Astrocyte of the hippocampus (primary cell): ENCODE measurements at regions not wholly inside any gene's neighbourhood (a gene's known extent, or its start where the extent isn't known, plus 50 kb on each side); places are given as distances from the start of the nearest gene placed in this dataset.
A peak's percentile ranks its signal among the peaks of the same experiment; 100 is the strongest.

Experiments
- DNase-seq: peaks from one replicate; pipeline ENCODE4 v3.0.0; 2011; ENCODE audit warnings: low read depth, low spot score

DNA sequence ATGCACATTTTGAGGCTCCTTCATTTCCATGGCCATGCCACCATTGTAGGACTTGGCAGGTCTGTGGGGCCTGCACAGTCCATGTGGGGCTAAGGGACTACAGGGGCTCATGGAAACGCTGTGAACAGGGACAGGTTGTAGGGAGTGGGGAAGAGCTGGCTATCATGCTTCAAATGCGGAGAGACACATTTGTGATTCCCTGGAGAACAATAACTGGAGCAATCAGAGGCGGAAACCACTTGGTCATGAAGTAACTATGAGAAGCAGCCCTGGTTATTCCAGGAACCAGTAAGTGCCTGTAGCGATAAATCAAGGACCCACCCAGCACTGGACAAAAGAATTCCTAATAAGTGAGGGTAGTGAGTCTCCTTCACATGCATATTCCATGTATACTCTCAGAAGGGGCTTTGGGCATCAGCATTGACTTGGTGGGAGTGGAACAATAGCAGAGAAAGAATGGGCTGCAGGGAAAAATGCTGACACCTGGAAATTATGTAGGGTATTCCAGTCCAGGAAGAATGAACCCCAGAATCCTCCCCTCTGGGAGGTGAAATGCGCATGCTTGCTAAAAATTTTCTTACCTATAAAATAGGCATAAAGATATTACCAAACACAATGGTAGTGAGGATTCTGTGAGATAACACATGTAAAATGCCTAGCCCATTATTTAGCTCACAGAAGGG lies 251.4 kb upstream of the ROPN1 start:
- DNase-seq = no peak

DNA sequence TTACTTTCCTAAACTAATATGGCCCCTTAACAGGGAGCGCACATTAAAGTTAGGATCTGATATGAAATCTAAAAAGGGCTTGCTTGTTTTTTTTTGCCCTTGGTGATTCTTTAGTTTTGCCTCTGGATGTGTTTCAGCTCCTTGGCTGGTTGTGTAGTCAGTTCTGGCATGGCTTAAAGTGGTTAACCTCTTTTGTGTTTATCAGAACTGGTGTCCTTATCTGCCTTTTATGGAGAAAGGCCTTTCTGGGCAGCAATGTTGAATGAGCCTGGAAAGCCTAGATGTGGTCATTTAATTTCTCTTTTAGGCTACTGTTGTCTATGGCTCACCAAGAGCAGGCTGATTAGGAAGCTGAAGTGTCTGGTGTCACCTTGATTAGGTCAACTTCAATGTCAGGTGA lies 254.5 kb upstream of the ROPN1 start:
- peak; percentile 74 for DNase-seq

DNA sequence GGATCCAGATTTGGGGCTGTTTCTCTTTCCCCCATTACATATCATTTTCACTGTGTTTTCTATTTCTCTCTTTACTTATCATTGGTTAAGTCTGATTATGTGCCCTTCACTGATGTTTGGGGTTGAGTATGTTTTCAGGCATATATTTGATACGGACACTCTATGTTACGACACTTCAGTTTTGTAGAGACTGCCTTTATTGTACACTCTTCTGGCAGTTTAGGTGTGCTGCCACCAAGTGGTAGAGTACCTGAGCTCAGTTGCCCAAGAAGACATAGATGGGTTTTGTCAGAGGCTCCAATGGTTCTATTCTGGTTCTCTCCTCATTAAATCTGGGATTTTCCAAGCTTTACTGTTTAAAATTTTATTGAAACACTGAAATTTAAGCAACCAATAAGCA lies 255.0 kb upstream of the ROPN1 start:
- peak; percentile 32 for DNase-seq

DNA sequence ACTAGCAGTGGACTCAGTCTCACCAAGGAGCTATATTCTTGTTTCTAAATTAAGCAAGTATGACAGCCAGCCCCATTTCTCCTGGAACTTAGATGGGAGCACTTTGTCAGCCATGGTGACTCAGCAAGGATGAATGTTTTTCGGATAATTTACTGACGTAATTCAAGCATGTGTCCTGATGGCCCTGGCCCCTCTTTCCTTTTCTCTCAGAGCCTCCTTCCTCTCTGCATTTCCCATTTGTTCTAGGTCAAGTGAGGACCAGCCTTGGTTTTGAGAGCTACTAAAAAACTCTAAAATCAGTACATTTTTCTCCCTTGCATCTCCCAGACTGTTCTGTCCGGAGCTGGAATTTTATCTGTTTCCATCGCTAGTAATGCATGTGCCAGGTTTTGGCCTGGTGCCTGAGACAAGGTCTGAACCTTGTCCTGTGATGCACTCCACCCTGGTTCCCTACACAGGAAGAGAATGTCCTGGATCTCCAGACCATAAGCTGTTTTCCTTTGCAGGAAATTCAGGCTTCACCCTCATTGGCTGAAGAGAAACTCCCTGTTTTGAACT lies 256.6 kb upstream of the ROPN1 start:
- peak; percentile 80 for DNase-seq

DNA sequence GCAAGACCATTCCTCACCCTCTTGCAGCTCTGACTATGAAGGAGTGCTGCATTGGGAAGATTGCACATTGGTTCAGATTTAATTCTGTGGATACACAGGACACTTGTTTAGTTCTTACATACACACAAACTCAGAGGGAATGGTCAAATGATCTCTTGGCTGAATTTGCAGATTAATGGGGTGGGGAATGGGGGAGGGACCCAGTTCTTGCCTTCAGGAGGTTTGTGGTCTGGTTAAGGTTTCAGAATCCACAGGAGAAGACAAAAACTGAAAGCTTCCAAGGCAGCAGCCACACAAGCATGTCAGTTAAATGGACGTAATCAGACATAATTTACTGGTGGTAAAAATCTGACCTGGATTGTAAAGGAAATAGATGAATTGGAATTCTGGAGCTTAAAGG lies 257.1 kb upstream of the ROPN1 start:
- DNase-seq = no peak

DNA sequence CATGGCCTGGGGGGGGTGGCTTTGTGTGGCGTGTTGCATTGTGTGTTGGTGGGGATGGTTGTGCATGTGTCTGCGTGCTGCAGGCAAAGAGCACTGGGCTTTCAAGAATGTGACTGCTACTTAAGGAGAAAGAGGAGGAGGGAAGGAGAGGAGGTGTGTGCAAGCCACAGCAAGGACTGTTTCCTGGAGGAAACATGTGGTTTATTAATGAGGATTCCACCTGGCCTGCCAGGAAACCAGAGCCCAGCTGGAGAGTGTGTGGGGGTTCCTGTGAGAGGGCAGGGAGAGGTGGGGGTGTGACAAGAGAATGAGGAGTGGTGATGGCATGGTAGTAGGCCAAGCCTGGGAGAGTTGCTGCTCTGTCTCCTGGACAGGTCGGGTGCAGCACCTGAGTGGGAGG lies 258.1 kb upstream of the ROPN1 start:
- DNase-seq = no peak

DNA sequence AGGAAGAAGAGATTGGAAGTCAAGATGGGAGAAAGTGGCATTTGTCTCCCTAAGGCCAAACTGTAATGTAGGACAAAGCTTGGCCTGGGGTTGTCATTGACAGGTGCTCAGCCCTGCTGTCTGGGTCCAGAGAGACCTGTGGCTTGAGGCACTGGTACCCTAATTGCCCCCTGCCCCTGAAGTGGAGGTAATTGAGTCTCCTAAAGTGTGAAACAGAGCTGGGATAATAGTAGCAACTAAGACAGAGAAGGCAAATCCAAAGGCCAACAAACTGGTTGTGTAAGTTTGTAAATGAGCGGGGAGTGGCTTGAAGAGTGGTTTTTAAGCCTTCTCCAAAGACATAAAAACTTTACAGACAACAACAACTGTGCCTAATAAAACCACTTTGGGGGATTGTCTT lies 264.2 kb upstream of the ROPN1 start:
- DNase-seq = no peak

DNA sequence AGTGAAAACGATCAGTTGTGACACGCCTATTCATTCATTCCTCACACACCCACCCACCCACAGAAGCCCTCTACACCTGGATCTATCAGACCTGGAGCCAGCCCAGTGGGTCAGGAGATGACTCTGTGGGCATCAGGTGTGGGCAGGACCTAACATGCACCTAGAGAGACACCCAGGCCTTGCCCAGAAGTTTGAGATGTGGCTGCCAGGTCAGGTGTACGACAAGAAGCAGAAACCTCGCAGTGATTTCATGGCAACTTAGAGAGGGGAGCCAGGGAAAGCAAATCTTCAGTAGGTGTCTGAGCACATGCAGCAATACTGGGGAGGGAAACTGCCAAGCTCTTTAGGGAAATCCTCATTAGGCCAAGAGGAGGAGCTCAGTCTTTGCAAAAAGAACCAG lies 264.7 kb upstream of the ROPN1 start:
- DNase-seq = no peak

DNA sequence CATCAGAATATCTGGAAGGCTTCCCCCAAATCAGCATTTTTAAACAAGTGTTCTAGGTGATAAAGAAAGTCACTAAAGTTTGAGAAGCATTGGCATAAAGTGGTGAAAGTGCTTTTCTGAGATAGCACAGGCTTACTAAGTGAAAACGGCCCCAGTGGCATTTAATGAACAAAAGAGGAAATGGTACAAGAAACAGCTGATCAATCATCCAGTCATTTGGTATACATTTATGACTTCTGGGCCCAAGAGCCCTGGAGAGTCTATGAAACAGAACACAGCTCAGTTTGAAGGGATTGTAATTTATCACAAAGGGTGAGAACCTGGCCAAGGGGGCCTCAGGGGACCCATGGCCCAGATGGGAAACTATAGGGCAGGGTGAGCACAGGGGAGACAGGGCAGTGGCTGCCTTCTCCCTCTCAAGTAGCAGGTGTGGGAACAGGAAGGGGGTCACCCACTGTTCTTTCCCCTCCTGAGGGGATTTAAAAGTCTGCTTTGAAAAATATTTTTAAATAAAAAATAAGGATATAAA lies 265.5 kb upstream of the ROPN1 start:
- no peak for DNase-seq

DNA sequence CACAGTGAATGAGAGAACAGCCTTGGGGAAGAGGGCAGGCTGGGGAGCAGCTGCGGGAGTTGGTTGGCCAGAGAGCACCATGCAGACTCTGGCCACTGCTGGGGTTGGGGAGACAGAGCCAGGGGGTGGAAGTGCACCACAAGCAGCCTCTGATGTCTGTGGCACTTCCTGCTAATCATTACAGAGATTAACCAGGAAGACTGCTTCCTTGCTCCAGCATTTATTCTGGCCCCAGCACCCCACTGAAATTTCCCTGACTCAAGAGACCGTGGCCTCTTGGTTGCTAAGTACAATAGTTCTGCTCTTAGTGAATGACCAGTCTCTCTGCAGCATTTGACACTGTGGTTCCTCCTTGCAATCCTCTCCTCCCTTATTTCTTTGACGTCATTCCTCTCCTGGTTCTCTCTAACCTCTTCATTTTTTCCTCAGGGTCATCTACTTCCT lies 266.2 kb upstream of the ROPN1 start:
- peak; percentile 59 for DNase-seq

DNA sequence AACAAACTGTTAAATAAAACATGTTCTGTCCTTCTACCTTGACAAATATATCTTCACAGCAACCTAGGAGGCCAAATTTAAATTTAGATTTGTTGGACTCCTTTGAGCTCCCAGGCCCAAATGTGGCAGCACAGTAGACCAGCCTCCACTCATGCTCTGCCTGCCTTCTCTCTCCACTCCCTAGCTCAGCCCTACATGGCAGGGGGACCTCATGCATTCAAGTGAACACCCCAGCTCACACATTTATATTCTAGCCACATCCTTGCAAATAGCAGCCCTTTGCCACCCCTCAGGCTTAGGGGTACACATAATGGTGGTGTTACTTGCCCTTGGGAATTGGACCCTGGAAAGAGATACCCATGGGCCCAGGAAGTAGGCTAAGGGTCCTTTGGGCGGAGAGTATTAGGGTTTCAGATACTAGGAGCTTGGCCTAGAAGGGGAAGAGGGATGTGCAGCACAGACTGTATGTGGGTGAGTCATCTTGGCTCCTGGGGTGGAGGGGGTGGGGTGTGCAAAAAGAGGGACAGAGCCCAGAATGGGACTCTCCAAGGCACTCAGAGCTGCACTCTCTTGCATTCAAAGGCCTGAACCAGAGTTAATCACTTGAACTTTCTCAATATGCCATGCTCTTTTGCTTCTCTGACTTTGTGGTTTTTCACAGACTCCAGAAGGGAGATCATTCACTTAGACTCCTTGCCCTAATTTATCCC lies 268.4 kb upstream of the ROPN1 start:
- peak; percentile 83 for DNase-seq

DNA sequence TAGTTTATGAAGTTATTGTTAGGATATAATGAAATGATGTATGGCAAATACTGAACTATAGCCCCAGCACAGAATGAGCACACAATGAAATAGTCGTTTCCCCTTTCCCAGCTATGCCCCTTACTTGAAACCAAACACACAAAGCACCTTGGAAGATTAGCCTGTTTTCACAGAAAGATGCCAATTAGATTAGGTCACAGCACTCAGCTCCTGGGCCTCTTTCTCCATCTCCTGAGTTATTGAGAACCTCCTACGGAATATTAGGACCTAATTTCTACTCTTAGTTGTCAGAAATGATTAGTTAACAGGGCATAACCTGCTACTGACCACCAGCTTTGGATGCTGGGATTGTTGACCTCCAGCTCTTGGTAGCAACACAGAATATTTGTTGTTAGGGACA lies 269.4 kb upstream of the ROPN1 start:
- peak; percentile 75 for DNase-seq

DNA sequence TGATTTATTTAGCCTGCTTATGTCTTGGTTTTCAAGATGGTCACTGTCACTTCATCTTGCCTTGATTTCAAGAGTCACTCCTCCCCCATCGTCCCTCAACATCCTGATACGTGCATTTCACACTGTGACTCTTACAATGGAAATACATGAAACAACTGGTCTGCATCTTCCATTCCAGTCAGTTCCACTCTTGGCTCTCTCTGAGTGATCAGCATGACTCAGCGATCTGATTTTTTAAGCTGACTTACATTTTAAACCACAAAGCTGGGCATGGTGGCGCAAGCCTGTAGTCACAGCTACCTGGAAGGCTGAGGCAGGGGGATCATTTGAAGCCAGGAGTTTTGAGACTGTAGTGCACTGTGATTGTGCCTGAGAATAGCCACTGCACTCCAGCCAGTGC lies 271.2 kb upstream of the ROPN1 start:
- DNase-seq = peak; percentile 92

DNA sequence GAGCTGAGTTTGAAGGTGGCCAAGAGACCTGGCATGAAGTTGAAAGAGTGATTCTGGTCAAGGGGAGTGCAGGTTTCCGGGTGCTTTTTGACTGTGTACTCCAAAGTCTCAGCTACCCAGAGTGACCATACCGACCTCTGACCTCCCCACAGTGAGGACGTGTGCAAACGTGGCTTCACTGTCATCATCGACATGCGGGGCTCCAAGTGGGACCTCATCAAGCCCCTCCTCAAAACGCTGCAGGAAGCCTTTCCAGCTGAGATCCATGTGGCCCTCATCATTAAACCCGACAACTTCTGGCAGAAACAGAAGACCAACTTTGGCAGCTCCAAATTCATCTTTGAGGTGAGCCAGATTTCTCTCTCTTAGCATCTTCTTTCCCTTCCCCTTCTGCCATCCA lies 272.4 kb upstream of the ROPN1 start:
- DNase-seq = no peak

DNA sequence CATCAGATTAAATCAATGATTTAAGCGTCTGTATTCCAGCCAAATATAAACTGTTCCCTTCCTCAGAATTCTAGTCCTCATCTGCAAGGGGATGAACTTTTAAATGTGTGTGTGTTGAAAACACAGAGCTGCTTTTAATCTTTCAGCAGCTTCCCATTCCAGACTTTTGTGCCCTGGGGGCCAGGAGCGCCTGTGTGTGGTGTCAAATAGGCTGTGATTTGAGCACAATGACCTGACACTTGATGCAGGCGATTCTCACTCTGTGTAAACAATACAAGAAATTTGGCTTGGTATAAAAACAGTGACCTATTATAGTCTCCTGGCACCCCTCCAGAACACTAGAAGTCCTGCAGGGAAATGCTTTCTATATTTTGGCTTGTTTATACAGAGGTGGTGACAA lies 274.6 kb upstream of the ROPN1 start:
- DNase-seq = peak; percentile 38

DNA sequence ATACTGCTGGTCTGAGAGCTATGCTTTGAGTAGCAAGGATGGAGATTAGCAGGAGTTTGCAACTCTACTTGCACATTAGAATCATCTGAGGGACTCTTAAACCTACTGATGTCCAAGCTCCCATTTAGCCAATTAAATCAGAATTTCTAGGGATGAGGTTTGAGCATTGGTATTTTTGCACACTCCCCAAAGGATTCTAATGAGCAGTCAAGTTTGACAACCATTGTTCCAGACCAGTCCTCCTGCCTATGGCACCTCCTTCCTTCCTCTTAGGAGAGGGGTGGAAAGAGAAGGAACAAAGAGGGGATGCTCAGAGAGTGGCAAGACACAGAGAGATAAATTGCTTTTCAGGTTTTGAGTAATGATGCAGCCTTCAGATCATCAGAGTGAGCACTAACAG lies 275.5 kb upstream of the ROPN1 start:
- no peak for DNase-seq

DNA sequence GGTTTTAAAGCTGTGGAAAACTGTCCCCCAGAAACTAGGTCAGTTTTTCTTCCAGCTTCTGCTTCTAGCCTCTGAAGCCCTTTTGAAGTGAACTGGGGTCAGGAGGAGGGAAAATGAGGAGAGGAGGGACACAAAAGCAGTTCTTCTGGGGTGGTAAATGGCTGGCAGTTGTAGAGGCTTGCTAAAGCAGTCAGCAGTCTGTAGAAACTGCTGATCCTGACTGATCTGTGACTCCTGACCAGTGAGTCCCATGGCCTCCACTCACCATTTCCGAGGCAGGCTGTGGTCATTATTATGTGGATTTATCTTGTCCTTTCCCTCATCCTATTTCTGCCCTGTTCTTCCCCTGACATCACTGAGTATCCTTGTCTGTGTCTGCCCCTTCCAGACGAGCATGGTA lies 276.4 kb upstream of the ROPN1 start:
- DNase-seq = no peak

DNA sequence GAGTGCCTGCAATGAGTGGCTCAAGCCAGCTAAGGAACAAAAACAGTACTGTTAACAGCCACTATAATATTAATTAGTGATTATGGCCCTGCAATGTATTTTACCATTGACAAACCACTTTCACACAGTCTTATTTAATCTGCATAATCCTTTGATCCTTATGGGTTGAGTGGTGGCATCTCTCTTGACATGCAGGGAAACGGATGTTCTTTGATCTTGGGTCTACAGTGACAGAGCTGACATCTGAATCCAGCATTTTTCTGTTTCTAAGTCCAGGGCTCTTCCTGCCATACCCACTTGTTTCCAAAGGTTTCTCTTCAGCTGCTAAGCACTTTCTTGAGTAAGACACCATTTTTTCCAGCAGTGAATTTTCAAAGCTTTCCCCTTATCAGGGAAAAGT lies 277.7 kb upstream of the ROPN1 start:
- no peak for DNase-seq

DNA sequence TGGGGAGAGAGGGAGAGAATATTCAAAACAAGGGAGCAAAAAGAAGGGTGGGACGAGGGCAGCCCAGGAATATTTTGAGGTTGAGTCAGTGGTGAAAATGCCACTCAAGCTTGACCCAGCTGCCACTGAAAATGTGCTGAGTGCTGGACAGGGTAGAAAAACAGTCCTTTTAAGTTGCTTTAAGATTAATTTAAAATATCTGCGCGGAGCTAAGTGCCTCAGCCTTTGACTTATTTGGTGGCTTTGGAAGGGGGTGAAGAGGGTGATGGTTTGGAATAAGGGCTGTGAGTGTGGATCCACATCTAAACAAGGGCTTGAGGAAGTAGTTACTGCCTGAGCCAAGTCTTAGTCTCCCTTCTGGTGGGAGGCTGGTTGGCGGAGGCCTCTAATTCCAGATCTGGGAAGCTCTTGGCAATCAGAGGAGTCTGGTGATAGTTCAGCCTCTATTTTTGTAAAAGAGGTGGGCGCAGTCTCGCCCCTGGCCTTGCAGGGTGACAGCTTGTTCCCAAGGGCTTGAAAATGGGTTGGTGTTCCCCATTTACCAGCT lies 280.8 kb upstream of the ROPN1 start:
- peak; percentile 84 for DNase-seq

DNA sequence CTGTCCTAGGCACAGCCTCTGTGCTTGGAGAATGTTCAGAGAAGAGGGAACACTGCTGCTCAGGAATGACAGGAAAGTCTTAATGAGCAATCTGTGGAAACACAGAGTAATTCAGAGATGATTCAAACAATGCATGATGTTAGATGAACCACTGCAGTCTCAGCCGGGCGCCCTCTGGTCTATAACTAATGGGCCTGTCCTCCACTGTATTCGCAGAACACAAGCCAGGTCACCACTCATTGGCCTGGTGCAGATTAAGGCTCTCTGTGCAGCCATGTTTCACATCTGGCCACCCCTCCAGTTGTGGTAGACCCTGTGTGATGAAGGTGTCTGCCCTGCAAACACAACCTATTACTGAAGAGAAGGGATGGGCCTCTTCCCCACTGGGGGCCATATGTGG lies 281.7 kb upstream of the ROPN1 start:
- DNase-seq = no peak

DNA sequence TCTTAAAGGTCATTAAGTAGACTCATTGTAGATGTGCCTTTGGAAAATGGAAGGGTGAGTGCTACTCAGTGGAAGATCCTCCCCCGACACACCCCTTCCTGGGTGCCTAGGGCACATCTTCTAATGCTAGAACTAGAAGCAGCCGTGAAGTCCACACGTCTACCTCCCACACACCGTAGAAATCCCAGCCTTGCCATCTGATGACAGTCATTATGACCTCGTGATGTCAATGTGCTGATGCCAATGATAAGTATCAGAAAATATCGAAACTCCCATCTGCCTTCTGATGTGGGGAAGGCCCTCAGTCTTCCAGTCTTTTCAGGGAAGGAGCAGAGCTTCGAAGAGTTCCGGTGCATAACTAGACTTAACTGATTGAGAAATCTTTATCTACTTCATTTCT lies 282.1 kb upstream of the ROPN1 start:
- DNase-seq = no peak

DNA sequence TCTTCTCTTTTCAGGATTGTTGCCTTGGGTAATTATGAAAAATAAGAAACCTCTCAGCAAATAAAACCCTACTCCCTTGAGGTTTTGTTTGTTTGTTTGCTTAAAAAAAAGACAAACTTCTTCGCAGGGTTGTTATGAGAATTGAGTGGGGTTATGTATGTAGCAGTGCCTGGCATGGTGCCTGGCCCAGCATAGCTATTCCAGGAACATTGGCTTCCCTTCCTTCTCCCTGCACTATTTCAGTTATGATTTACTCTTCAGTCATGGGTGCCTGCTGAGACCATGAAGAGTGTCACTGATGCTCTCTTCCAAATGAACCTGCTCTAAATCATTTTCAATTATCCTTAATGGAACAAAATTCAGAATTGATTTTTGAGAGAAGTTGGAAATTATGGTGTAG lies 283.5 kb upstream of the ROPN1 start:
- DNase-seq = peak; percentile 41

DNA sequence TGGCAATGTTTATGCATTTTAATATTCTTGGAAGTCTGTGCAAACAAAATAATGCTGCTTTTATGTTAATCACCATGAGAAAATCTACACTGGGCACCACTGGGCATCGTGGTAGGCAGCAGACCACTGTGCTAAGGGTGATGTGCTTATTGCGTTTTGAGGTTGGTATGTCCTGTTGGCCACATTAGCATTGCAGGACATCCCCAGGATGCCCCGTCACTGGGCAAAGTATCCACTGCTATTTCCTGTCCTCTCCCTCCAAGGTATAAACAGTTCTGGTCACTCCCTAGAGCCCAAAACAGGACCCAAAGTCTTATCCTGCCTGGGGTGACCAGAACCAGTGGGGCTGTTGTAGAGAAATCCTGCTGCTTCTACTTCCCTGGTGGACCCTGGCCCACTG lies 284.2 kb upstream of the ROPN1 start:
- no peak for DNase-seq
